Activated T-helper 17 cell treated with anti-CD3 and anti-CD28 coated beads, Interleukin-2, amount 50 U/mL, for 72 hours (primary cell): ENCODE measurements at regions not wholly inside any gene's neighbourhood (a gene's known extent, or its start where the extent isn't known, plus 50 kb on each side); places are given as distances from the start of the nearest gene placed in this dataset.
"Not testable (repeated sequence)": the region's sequence is repeated elsewhere in the genome, so short reads cannot be mapped to it uniquely, and the experiment has no call there.

Experiments used
- ATAC-seq: fragments of 150-1000 bp; cut with Tn5 transposase; replicated peaks from 2 replicates; pipeline ENCODE4 v1.10.0; 2021; ENCODE audit warnings: mild to moderate bottlenecking, moderate library complexity
- H3K27ac Mint-ChIP-seq: one replicate; pipeline ENCODE4 v1.8.0; 2022; ENCODE audit warnings: mixed read lengths
- H3K27me3 Mint-ChIP-seq: one replicate; pipeline ENCODE4 v1.8.0; 2022; ENCODE audit warnings: mixed read lengths
- H3K36me3 Mint-ChIP-seq: one replicate; pipeline ENCODE4 v1.8.0; 2022; ENCODE audit warnings: low read depth, mild to moderate bottlenecking, mixed read lengths
- H3K4me1 Mint-ChIP-seq: one replicate; pipeline ENCODE4 v1.8.0; 2022; ENCODE audit warnings: mixed read lengths
- H3K4me3 Mint-ChIP-seq: one replicate; pipeline ENCODE4 v1.8.0; 2022; ENCODE audit warnings: mild to moderate bottlenecking, mixed read lengths
- H3K9me3 Mint-ChIP-seq: one replicate; pipeline ENCODE4 v1.8.0; 2022; ENCODE audit warnings: mixed read lengths

DNA sequence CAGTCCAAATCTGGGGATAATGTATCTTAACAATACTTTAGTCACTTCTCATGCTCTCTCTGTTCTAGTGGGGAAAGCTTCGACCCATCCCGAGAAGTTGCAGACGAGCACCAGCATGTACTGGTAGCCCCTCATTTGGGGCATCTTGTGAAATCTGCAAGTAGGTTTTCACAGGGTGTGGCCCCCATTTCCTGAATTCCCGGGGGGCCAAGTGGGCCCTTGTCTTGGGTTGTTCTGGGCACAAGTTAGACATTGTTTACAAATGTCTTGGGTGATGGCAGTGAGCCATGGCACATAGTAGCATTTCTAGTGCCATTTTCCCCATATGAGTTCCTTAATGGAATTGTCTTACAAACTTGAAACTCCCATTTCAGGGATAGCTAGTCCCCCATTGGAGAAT is 216.7 kb upstream of the KCND2 start:
- H3K9me3 Mint-ChIP-seq = peaks cover 15% of the 10 kb centered on the region
- H3K36me3 Mint-ChIP-seq = no peaks in the 10 kb centered on the region
- H3K4me3 Mint-ChIP-seq = no peak overlapping the region
- H3K27ac Mint-ChIP-seq = no peak overlapping the region
- no peaks in the 10 kb centered on the region for H3K27me3 Mint-ChIP-seq
- no peaks in the 10 kb centered on the region for H3K4me1 Mint-ChIP-seq
- ATAC-seq = no peak

DNA sequence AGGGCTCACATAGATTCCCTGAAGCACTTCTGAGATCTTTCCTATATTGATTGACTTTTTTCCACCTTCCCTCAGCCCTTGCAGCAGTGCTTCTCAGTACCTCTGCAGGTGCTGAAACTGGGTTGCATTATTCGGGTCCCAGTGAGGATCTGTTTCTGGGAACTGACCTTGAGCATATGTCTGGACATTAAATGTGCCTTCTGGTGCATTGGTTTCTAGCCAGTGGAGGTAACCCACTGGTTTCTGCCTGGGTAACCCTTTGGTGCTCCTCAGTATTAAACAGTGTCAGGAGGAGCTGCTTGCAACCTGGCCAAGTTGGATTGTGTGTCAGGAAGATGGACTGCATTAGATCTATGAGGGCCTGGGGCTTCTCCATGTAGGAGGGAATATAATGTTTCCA is 213.3 kb upstream of the KCND2 start:
- H3K27me3 Mint-ChIP-seq = no peaks in the 10 kb centered on the region
- H3K4me3 Mint-ChIP-seq = no peak overlapping the region
- H3K36me3 Mint-ChIP-seq = no peaks in the 10 kb centered on the region
- H3K27ac Mint-ChIP-seq = no peak overlapping the region
- H3K9me3 Mint-ChIP-seq = peaks cover 14% of the 10 kb centered on the region
- no peaks in the 10 kb centered on the region for H3K4me1 Mint-ChIP-seq
- no peak for ATAC-seq

DNA sequence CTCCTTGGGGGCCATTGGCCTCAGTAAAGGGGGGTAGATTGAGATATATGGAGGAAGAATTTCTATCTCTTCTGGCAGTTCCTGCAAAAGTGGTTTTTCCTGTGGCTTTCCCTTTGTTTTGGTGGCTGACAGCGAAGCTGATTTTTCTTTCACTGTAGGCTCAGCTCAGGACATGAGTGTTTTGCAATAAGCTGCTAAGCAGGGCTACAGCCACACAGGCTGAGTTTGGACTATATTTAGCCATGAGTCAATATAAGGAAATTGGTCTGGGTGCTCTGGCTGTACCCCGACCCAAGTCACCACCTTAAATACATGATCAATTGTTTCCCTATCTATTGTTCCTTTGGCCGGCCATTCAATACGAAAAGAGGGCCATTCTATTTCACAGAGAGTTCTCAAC is 212.7 kb upstream of the KCND2 start:
- no peak overlapping the region for H3K4me3 Mint-ChIP-seq
- no peak overlapping the region for H3K27ac Mint-ChIP-seq
- no peaks in the 10 kb centered on the region for H3K36me3 Mint-ChIP-seq
- H3K4me1 Mint-ChIP-seq = no peaks in the 10 kb centered on the region
- no peaks in the 10 kb centered on the region for H3K27me3 Mint-ChIP-seq
- peaks cover 12% of the 10 kb centered on the region for H3K9me3 Mint-ChIP-seq
- no peak for ATAC-seq

DNA sequence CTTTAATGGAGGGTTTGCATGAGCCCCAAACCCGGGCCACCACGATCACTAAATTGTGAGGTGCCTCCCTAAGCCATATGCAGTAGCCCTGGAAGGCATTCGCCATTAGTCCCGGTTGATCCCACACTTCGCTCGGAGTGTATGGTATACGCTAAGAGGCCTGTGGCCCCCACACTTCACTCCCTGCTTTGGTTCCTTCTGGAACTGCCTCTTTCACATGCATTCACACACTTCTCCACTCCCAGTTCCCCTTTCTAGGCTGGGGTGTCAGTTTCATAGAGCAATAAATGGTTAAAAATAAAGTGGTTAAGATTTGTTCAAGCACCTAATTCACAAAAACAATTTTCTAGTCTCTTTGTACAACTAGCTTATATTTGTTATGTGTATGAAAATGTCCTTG is 212.1 kb upstream of the KCND2 start:
- Mint-ChIP-seq H3K9me3 (peaks cover 12% of the 10 kb centered on the region), H3K27me3 (no peaks in the 10 kb centered on the region), H3K27ac (no peak overlapping the region), H3K4me1 (no peaks in the 10 kb centered on the region), H3K4me3 (no peak overlapping the region), H3K36me3 (no peaks in the 10 kb centered on the region)
- ATAC-seq = no peak

DNA sequence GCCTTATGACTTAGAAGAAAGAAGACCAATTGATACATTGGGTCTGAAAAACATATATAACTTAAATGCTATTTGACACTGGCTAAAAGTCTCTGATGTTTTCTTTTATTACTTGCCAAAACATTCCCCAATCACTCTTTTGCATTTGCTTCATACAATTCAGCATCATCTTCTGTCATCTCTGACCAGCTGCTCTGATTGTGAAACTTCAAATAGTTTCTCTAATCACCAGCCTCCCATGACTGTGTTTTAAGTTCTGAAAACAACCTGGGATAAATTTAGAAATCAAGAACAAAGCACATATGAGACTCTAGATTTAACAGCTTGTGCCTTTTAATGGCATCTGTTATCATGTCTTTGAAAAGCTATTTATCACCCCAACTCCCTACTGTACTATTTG is 208.4 kb upstream of the KCND2 start:
- Mint-ChIP-seq H3K27me3 (no peaks in the 10 kb centered on the region), H3K4me3 (no peak overlapping the region), H3K36me3 (no peaks in the 10 kb centered on the region), H3K9me3 (peaks cover 20% of the 10 kb centered on the region), H3K4me1 (no peaks in the 10 kb centered on the region), H3K27ac (no peak overlapping the region)
- ATAC-seq = no peak

DNA sequence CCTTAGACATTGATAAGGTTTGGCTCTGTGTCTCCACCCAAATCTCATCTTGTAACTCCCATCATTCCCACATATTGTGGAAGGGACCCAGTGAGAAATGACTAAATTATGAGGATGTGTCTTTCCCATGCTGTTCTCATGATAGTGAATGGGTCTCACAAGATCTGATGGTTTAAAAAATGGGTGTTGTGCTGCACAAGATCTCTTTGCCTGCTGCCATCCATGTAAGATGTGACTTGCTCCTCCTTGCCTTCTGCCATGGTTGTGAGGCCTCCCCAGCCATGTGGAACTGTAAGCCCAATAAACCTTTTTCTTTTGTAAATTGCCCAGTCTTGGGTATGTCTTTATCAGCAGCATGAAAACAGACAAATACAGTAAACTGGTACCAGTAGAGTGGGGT is 206.1 kb upstream of the KCND2 start:
- H3K4me3 Mint-ChIP-seq, H3K27ac Mint-ChIP-seq, H3K27me3 Mint-ChIP-seq, H3K36me3 Mint-ChIP-seq, H3K4me1 Mint-ChIP-seq, ATAC-seq: not testable (repeated sequence)
- H3K9me3 Mint-ChIP-seq = peaks cover 13% of the 10 kb centered on the region

DNA sequence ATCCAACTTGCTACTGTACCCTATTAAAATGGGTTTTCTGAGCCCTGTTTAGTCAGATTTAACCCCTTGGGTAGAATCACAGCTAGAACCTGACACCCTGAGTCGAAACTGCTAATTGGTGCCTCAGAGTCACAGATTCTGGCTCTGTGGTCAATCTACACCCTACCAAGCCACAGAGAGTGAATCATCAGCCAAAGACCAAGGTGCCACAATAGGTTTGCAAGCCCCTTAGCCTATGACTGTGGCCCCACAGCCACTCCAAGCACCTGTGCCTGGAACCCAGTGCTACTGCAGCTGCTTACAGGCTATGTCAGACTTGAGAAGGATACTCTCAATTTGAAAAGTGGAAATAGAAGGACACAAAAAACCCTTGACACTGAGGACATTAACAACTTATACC is 202.8 kb upstream of the KCND2 start:
- Mint-ChIP-seq H3K36me3 (no peaks in the 10 kb centered on the region), H3K9me3 (peaks cover 18% of the 10 kb centered on the region), H3K27me3 (no peaks in the 10 kb centered on the region), H3K4me3 (no peak overlapping the region), H3K27ac (no peak overlapping the region), H3K4me1 (no peaks in the 10 kb centered on the region)
- no peak for ATAC-seq

DNA sequence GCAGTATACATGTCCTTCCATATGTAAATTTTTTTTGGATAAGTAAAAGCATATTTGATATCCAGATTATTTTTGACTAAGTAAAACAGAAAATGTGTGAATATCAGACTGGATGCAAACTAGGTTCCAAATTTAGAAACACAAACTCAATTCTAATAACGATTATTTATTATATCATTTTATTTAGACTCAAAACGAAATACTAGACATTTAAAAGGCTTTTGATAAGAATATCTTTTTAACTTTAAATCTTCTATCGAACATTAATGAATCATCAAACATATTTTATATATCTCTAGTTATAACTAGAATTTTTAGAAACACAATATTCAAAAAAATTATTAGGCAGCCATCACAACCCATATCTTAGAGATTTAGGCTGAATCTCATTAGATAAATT is 195.2 kb upstream of the KCND2 start:
- no peaks in the 10 kb centered on the region for H3K36me3 Mint-ChIP-seq
- H3K9me3 Mint-ChIP-seq = peaks cover 10% of the 10 kb centered on the region
- H3K4me3 Mint-ChIP-seq = no peak overlapping the region
- H3K27me3 Mint-ChIP-seq = no peaks in the 10 kb centered on the region
- H3K4me1 Mint-ChIP-seq = no peaks in the 10 kb centered on the region
- no peak overlapping the region for H3K27ac Mint-ChIP-seq
- no peak for ATAC-seq

DNA sequence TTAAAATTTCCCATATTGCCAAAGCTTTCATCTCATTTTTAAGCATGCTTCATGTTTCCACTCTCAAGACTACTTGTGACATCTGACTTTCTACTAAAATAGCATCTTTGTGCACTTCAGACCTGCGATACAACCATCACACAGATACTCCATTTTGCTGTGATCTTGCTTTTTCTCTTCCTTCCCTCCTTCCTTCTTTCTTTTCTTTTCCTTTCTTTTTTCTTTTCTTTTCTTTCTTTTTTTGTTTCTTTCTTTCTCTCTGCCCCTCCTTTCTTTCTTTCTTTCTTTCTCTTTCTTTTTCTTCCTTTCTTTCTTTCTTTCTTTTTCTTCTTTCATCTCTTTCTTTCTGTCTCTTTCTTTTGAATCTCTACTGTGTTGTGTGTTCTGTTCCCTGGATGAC is 194.0 kb upstream of the KCND2 start:
- Mint-ChIP-seq H3K9me3 (peaks cover 7% of the 10 kb centered on the region), H3K36me3 (no peaks in the 10 kb centered on the region), H3K4me3 (no peak overlapping the region), H3K27me3 (no peaks in the 10 kb centered on the region), H3K27ac (no peak overlapping the region), H3K4me1 (no peaks in the 10 kb centered on the region)
- ATAC-seq = no peak

DNA sequence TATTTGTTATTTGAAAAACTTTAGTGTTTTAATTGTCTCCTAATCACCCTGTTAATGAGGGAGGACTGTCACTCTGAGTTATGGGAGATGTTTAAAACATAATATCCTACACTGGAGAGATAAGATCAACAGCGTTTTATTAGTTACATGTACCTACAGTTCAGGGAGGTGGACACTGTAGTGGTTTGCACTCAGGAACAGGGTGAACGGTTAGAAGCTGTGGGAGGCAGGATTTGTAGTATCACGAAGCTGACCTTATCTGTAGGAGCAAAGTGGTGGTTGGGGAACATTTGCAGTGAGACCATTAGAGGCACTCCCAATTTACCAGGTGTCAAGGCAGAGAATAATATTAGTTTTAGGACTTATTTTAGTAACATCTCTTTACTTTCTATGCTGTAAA is 193.3 kb upstream of the KCND2 start:
- peaks cover 5% of the 10 kb centered on the region for H3K9me3 Mint-ChIP-seq
- H3K27ac Mint-ChIP-seq = no peak overlapping the region
- no peaks in the 10 kb centered on the region for H3K4me1 Mint-ChIP-seq
- H3K27me3 Mint-ChIP-seq = no peaks in the 10 kb centered on the region
- H3K36me3 Mint-ChIP-seq = no peaks in the 10 kb centered on the region
- H3K4me3 Mint-ChIP-seq = no peak overlapping the region
- ATAC-seq = no peak

DNA sequence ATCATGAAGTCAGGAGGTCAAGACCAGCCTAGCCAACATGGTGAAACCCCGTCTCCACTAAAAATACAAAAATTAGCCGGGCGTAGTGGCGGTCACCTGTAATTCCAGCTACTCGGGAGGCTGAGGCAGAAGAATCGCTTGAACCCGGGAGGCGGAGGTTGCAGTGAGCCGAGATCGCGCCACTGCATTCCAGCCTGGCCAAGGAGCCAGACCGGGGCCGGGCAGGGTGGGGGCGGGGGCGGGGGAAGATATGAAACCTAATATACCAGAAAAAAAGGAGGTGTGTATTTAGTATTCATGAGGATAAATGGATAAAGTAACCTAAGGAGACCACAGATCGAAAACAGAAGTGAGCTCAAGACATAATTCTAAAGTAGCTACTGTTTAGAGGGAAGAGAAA is 186.5 kb upstream of the KCND2 start:
- not testable (repeated sequence) for ATAC-seq

DNA sequence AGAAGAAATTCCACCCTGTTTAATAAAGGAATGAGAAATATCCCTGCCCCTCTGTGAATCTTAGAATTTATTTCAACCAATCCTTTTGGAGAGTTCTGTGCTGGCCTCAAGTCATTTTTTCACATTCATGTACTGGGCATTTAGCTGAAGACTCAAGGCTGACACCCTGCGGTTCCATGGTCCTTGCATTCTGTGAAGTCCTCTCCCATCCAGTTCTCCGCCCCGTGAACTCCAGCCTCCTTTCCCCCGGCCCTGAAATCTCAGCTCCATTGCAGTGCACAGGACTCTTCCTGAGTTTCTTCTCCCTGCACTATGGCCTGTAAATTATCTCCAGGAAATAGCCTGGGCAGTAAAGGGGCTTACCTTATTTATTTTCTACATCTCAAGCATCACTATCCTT is 183.0 kb upstream of the KCND2 start:
- Mint-ChIP-seq H3K27ac (no peak overlapping the region), H3K4me1 (no peaks in the 10 kb centered on the region), H3K36me3 (no peaks in the 10 kb centered on the region), H3K9me3 (peaks cover 17% of the 10 kb centered on the region), H3K27me3 (no peaks in the 10 kb centered on the region), H3K4me3 (no peak overlapping the region)
- no peak for ATAC-seq

More for the DNA sequence above, 186.5 kb upstream of the KCND2 start:
- not testable (repeated sequence) for H3K4me3 Mint-ChIP-seq, H3K27me3 Mint-ChIP-seq, H3K36me3 Mint-ChIP-seq, H3K27ac Mint-ChIP-seq, H3K4me1 Mint-ChIP-seq
- H3K9me3 Mint-ChIP-seq = peaks cover 12% of the 10 kb centered on the region

DNA sequence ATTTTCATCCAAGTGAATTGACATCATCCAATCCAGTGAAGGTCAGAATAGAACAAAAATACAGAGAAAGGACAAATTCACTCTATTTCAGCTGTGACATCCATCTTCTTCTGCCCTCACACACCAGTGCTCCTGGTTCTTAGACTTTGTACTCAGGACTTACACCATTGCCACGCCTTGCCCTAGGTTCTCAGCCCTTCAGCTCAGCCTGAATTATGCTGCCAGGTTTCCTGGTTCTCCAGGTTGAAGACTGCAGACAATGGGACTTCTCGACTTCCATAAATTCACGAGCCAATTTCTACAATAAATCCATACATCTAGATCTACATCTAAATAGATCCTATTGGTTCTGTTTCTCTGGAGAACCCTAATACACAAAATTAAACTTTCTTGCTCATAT is 181.2 kb upstream of the KCND2 start:
- Mint-ChIP-seq H3K9me3 (peaks cover 16% of the 10 kb centered on the region), H3K27ac (no peak overlapping the region), H3K4me1 (no peaks in the 10 kb centered on the region), H3K36me3 (no peaks in the 10 kb centered on the region), H3K4me3 (no peak overlapping the region), H3K27me3 (no peaks in the 10 kb centered on the region)
- no peak for ATAC-seq

DNA sequence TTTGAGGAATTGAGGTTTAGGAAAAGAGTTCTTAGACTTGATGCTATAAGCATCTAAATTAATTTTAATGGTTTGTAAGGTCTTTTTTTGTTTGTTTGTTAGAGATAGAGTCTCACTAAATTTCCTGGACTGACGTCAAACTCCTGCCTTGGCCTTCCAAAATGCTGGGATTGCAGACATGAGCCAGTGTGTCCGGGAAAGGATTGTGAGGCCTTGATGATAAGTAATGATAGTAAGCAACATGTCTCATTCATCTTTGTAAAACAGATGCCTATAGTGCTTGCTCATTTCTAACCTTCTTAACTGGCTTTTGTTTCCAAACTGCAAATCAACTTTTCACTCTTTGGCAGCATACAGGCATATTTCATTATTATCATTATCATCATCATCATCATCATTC is 176.0 kb upstream of the KCND2 start:
- ATAC-seq = no peak
- no peaks in the 10 kb centered on the region for H3K27me3 Mint-ChIP-seq
- no peak overlapping the region for H3K4me3 Mint-ChIP-seq
- H3K9me3 Mint-ChIP-seq = peaks cover 16% of the 10 kb centered on the region
- no peaks in the 10 kb centered on the region for H3K36me3 Mint-ChIP-seq
- no peak overlapping the region for H3K27ac Mint-ChIP-seq
- no peaks in the 10 kb centered on the region for H3K4me1 Mint-ChIP-seq

DNA sequence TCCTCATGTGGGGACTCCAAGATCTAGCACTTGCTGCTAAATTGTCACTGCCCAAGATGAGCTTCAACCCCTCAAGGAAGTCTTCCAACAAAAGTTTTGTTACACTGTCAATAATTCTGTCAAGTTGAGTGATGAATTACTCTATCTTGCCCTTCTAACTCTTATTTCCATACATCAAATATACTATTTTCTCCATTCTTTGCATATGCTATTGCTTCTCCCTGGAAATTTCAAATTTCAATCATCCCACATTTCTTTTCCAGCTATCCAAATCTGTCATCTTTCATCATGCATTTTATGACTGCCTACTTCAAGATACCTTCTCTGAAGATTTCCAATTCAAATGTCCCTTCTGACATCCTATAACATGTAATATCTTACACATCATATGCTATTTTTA is 175.2 kb upstream of the KCND2 start:
- Mint-ChIP-seq H3K27me3 (no peaks in the 10 kb centered on the region), H3K4me3 (no peak overlapping the region), H3K9me3 (peaks cover 12% of the 10 kb centered on the region), H3K27ac (no peak overlapping the region), H3K4me1 (no peaks in the 10 kb centered on the region), H3K36me3 (no peaks in the 10 kb centered on the region)
- no peak for ATAC-seq

DNA sequence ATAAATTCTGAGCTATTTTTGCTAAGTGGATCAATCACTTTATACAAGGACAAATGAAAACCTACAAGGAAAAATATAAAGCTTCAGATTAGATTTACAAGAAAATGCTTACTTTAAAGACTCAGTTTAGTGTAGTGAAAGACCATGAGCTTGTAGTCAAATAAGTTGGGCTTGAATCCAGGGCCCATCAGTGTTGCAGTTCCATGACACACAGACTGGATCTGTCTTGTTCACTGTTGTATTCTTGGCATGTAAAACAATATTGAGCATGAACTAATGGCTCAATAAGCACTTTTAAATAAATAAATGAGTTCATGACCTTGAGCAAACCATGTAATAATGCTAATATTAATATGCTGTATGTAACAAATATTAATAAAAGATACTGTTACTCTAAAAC is 164.6 kb upstream of the KCND2 start:
- Mint-ChIP-seq H3K27ac (no peak overlapping the region), H3K36me3 (no peaks in the 10 kb centered on the region), H3K4me3 (no peak overlapping the region), H3K27me3 (no peaks in the 10 kb centered on the region), H3K4me1 (no peaks in the 10 kb centered on the region), H3K9me3 (peaks cover 6% of the 10 kb centered on the region)
- ATAC-seq = no peak
